ENCODE measurements at regions not wholly inside any gene's neighbourhood (a gene's known extent, or its start where the extent isn't known, plus 50 kb on each side); places are given as distances from the start of the nearest gene placed in this dataset.

- TF ChIP-seq, protein P1, sequence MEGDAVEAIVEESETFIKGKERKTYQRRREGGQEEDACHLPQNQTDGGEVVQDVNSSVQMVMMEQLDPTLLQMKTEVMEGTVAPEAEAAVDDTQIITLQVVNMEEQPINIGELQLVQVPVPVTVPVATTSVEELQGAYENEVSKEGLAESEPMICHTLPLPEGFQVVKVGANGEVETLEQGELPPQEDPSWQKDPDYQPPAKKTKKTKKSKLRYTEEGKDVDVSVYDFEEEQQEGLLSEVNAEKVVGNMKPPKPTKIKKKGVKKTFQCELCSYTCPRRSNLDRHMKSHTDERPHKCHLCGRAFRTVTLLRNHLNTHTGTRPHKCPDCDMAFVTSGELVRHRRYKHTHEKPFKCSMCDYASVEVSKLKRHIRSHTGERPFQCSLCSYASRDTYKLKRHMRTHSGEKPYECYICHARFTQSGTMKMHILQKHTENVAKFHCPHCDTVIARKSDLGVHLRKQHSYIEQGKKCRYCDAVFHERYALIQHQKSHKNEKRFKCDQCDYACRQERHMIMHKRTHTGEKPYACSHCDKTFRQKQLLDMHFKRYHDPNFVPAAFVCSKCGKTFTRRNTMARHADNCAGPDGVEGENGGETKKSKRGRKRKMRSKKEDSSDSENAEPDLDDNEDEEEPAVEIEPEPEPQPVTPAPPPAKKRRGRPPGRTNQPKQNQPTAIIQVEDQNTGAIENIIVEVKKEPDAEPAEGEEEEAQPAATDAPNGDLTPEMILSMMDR (IDR thresholded peaks at IDR 0.05), result no peak
- H3K27ac Mint-ChIP-seq, result no peak overlapping the region
- H3K36me3 Mint-ChIP-seq (ENCODE audit: low read depth), result no peaks in the 10 kb centered on the region
- peaks cover 30% of the 10 kb centered on the region for H3K9me3 Mint-ChIP-seq
- H3K4me1 Mint-ChIP-seq (ENCODE audit: low read depth), result no peaks in the 10 kb centered on the region
- H3K4me3 Mint-ChIP-seq, result no peak overlapping the region
- H3K27me3 Mint-ChIP-seq (ENCODE audit: insufficient read depth), result no peaks in the 10 kb centered on the region; the same call in 1 of the 2 replicates
- DNase-seq, result no peak
Measured at GRCh38 chr6:98650941-98651340, 183.4 kb upstream of the POU3F2 start.

DNA sequence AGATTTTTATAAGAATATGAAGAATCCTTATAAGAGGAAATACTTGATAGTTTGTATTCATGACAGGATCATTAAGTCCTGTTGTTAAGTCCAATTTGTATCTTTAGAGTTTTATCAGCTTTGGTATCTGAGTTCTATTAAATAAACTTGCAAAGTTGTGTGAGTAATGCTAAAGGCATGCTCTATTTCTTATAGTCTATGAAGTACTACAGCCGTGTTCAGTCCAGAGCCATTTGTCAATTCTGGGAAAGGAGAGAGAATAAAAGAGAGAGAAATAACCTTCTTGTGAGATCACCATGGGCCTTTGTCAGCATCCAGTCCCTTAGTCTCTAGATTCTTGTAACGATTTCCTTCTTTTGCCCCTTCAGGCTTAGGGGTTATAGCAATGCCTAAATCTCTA is 181.2 kb upstream of the POU3F2 start:
- Mint-ChIP-seq H3K36me3 (ENCODE audit: low read depth) (no peaks in the 10 kb centered on the region), H3K4me3 (no peak overlapping the region), H3K9me3 (peaks cover 29% of the 10 kb centered on the region), H3K4me1 (ENCODE audit: low read depth) (no peaks in the 10 kb centered on the region), H3K27ac (no peak overlapping the region), H3K27me3 (ENCODE audit: insufficient read depth) (no peaks in the 10 kb centered on the region; the same call in 1 of the 2 replicates)
- TF ChIP-seq, protein P1 (IDR thresholded peaks at IDR 0.05), result no peak
- DNase-seq, result no peak

DNA sequence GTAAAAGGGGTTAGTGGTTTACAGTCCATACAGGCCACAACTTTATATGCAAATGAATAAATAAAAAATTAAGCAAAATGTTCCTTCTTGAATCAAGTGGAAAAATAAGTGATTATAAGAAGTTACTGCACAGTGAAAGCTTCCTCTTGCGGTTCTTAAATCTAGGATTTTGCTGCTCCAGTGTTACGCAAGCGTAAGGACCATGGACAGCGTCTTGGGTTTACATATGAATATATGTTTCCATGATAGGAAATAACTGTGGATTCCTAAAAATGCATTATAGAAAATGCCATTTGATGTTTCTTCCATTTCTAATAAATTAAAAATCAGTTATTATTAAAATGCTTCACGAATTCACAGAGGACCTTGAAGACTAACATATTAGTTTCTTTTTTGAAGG is 176.6 kb upstream of the POU3F2 start:
- TF ChIP-seq, protein P1 (IDR thresholded peaks at IDR 0.05), result no peak
- Mint-ChIP-seq H3K27ac (no peak overlapping the region), H3K9me3 (peaks cover 26% of the 10 kb centered on the region), H3K27me3 (ENCODE audit: insufficient read depth) (no peaks in the 10 kb centered on the region; the same call in 1 of the 2 replicates), H3K36me3 (ENCODE audit: low read depth) (no peaks in the 10 kb centered on the region), H3K4me1 (ENCODE audit: low read depth) (no peaks in the 10 kb centered on the region), H3K4me3 (no peak overlapping the region)
- no peak for DNase-seq

GRCh38 chr6:98669371-98669770 is 165.0 kb upstream of the POU3F2 start:
- Mint-ChIP-seq H3K4me1 (ENCODE audit: low read depth) (no peaks in the 10 kb centered on the region), H3K36me3 (ENCODE audit: low read depth) (no peaks in the 10 kb centered on the region), H3K4me3 (no peak overlapping the region), H3K27me3 (ENCODE audit: insufficient read depth) (no peaks in the 10 kb centered on the region), H3K27ac (no peak overlapping the region), H3K9me3 (peaks cover 13% of the 10 kb centered on the region)
- no peak for DNase-seq
- TF ChIP-seq, protein P1 (IDR thresholded peaks at IDR 0.05), result no peak

- no peaks in the 10 kb centered on the region for H3K4me1 Mint-ChIP-seq (ENCODE audit: low read depth)
Measured at GRCh38 chr6:98670045-98670746, 164.2 kb upstream of the POU3F2 start.

More at GRCh38 chr6:98670045-98670746, 164.2 kb upstream of the POU3F2 start:
- H3K36me3 Mint-ChIP-seq (ENCODE audit: low read depth), result no peaks in the 10 kb centered on the region
- no peaks in the 10 kb centered on the region for H3K27me3 Mint-ChIP-seq (ENCODE audit: insufficient read depth)
- no peak overlapping the region for H3K27ac Mint-ChIP-seq
- peaks cover 13% of the 10 kb centered on the region for H3K9me3 Mint-ChIP-seq
- H3K4me3 Mint-ChIP-seq, result no peak overlapping the region
- TF ChIP-seq, protein P1 (IDR thresholded peaks at IDR 0.05), result no peak
- no peak for DNase-seq
